Heart left ventricle (tissue), 16 donors: ENCODE measurements at regions not wholly inside any gene's neighbourhood (a gene's known extent, or its start where the extent isn't known, plus 50 kb on each side); places are given as distances from the start of the nearest gene placed in this dataset.

Source experiments
- ATAC-seq, 4 donors: fragments of 200-7000 bp; cut with Tn5 transposase; one replicate each; pipeline ENCODE4 v1.9.1; 2020 to 2022; ENCODE audit warnings: moderate library complexity in 4 of 4, mild to moderate bottlenecking in 3 of 4, moderate number of reproducible peaks in 1 of 4
- DNase-seq, 5 donors: peaks; one replicate each; pipeline ENCODE4 v3.0.0-alpha.2; 2020
- H3K27ac ChIP-seq, 12 donors: fragments of 200-600 bp; sonication (generic) in 4 of 12; one replicate each; pipeline versions ENCODE4 v1.5.0 to v1.8.0; 2016 to 2022; ENCODE audit warnings: mild to moderate bottlenecking in 2 of 12
- H3K27me3 ChIP-seq, 9 donors: fragments of 200-600 bp; sonication (generic) in 2 of 9; one replicate each; pipeline versions ENCODE4 v1.5.1 to v1.8.0; 2016 to 2022; ENCODE audit warnings: mild to moderate bottlenecking in 3 of 9
- H3K36me3 ChIP-seq, 9 donors: fragments of 200-600 bp; sonication (generic) in 2 of 9; one replicate each; pipeline versions ENCODE4 v1.5.0 to v1.8.0; 2018 to 2022; ENCODE audit warnings: mild to moderate bottlenecking in 2 of 9
- H3K4me1 ChIP-seq, 12 donors: fragments of 200-600 bp; sonication (generic) in 4 of 12; one replicate each; pipeline versions ENCODE4 v1.5.0 to v1.8.0; 2016 to 2022; ENCODE audit warnings: mild to moderate bottlenecking in 3 of 12
- H3K4me3 ChIP-seq, 12 donors: fragments of 200-600 bp; sonication (generic) in 4 of 12; one replicate each; pipeline versions ENCODE4 v1.5.0 to v1.8.0; 2017 to 2022; ENCODE audit warnings: mild to moderate bottlenecking in 9 of 12, moderate library complexity in 4 of 12
- H3K9me3 ChIP-seq, 12 donors: fragments of 200-600 bp; sonication (generic) in 4 of 12; one replicate each; pipeline versions ENCODE4 v1.5.0 to v1.8.0; 2016 to 2022; ENCODE audit warnings: mild to moderate bottlenecking in 1 of 12
- CTCF ChIP-seq, 12 donors: fragments of 200-600 bp; sonication (generic) in 4 of 12; IDR thresholded peaks; one replicate each; pipeline versions ENCODE4 v1.5.0 to v1.8.0; 2018 to 2022; ENCODE audit warnings: antibody characterized with exemption in 12 of 12, mild to moderate bottlenecking in 5 of 12
- POLR2A ChIP-seq, 2 donors: fragments of 450-650 bp; IDR thresholded peaks; one replicate each; pipeline ENCODE4 v1.6.1; 2017; ENCODE audit warnings: antibody characterized with exemption in 2 of 2, mild to moderate bottlenecking in 2 of 2, moderate library complexity in 2 of 2
- WGBS, 4 donors: extraction: QIAGEN DNeasy Blood & Tissue Kit in 2 of 4; methylation state at CpG; one replicate each; pipeline versions ENCODE4 v1.1.5 to v1.1.7; 2013 to 2018; 5-methylcytosine and 5-hydroxymethylcytosine counted together
- intact Hi-C, 10 donors: fragments of 100-400 bp; cut with DNase I; formaldehyde crosslinking; loops; one replicate each; pipeline versions ENCODE4 v1.11.1 to v1.14.2; 2022
- donor health status: ischemic (EF 13 %, LVEDD 7.1; RV severe dilation, severe dysfunction).
- donor health status: healthy with polysubstance abuse.
- donor health status: DM: no; HTN: yes; CAD: no.
- donor health status: DM: no; HTN: no; CAD: no.
- donor health status: ischemic (EF 25% LVEDD 6.9; RV normal size, moderate dysfunction).
- donor health status: ischemic (EF 25% LVEDD 5.7; RV mildly dilated, moderate dysfunction).
- donor health status: healthy.
- donor health status: DM: yes; HTN: yes; CAD: no.
- donor health status: ischemic (EF 35%, LVEDD 5.7; RV mildly dilated, moderate dysfunction).
- donor health status: nonischemic (EF 11% LVEDD 7.7; RV severe dilation, severe dysfunction).
- donor health status: DM: yes; HTN: yes; CAD: no.
- donor health status: PGD.
- donor health status: ischemic (EF 29% LVEDD 5.4; RV normal size, mild dysfunction).
- donor health status: nonischemic (EF 23%, LVEDD 6.1; RV moderate dilation, normal function).

- Histone ChIP-seq H3K36me3 (no peaks in the 10 kb centered on the region), H3K4me1 (peaks cover 0 to 9% (median 2%) of the 10 kb centered on the region in 12 donors), H3K4me3 (no peak overlapping the region), H3K27me3 (no peaks in the 10 kb centered on the region), H3K9me3 (no peaks in the 10 kb centered on the region), H3K27ac (no peak overlapping the region)
- intact Hi-C loops, result loop anchor here in 8 of 10 donors (5.0 to 10.0 kb wide), 11 partner anchors 76 to 1716 kb away; no protein-coding TSS in a partner anchor
- 79 to 95% (median 91%) methylated on average over 6 of the region's 6 CpGs for WGBS, 4 donors
- TF ChIP-seq POLR2A (IDR thresholded peaks at IDR 0.05) (no peak), CTCF (IDR thresholded peaks at IDR 0.05) (no peak)
- ATAC-seq (no peak), DNase-seq (no peak)
Measured at GRCh38 chr5:68960961-68961360, 132.9 kb upstream of the SLC30A5 start.

GRCh38 chr5:68961762-68962161 is 132.1 kb upstream of the SLC30A5 start:
- no peaks in the 10 kb centered on the region for H3K36me3 ChIP-seq
- intact Hi-C loops, result loop anchor here (2.0 to 10.0 kb wide), 15 partner anchors 77 to 1717 kb away; no protein-coding TSS in a partner anchor
- H3K27ac ChIP-seq, result no peak overlapping the region
- H3K9me3 ChIP-seq, result no peaks in the 10 kb centered on the region
- ATAC-seq (no peak), DNase-seq (no peak)
- TF ChIP-seq CTCF (IDR thresholded peaks at IDR 0.05) (no peak), POLR2A (IDR thresholded peaks at IDR 0.05) (no peak)
- H3K27me3 ChIP-seq, result no peaks in the 10 kb centered on the region
- peaks cover 0 to 9% (median 2%) of the 10 kb centered on the region in 12 donors for H3K4me1 ChIP-seq
- WGBS, 4 donors, result 73 to 88% (median 84%) methylated on average over 5 of the region's 5 CpGs
- no peak overlapping the region for H3K4me3 ChIP-seq

GRCh38 chr5:68962757-68963484 is 130.9 kb upstream of the SLC30A5 start:
- no peaks in the 10 kb centered on the region for H3K36me3 ChIP-seq
- DNase-seq (peak in 4 of 5 donors; percentile 60 to 71 (median 63)), ATAC-seq (peak; percentile 83 to 92 (median 88))
- H3K27ac ChIP-seq, result peak overlapping the region in 5 of 12 donors; percentile 0 to 38 (median 15)
- intact Hi-C loops, result loop anchor here (1.0 to 10.0 kb wide), 16 partner anchors 78 to 1718 kb away; no protein-coding TSS in a partner anchor
- no peaks in the 10 kb centered on the region for H3K9me3 ChIP-seq
- peak overlapping the region in 1 of 12 donors; percentile 10 for H3K4me3 ChIP-seq
- H3K4me1 ChIP-seq, result peaks cover 0 to 9% (median 0%) of the 10 kb centered on the region in 12 donors
- no peaks in the 10 kb centered on the region for H3K27me3 ChIP-seq
- TF ChIP-seq CTCF (IDR thresholded peaks at IDR 0.05) (peak; percentile 71 to 92 (median 82)), POLR2A (IDR thresholded peaks at IDR 0.05) (no peak)
- 33 to 34% (median 34%) methylated on average over 16 of the region's 16 CpGs for WGBS, 4 donors

- ATAC-seq, result no peak
- Histone ChIP-seq H3K4me1 (peaks cover 0 to 9% (median 0%) of the 10 kb centered on the region in 12 donors), H3K36me3 (no peaks in the 10 kb centered on the region), H3K4me3 (no peak overlapping the region), H3K9me3 (no peaks in the 10 kb centered on the region), H3K27me3 (no peaks in the 10 kb centered on the region), H3K27ac (no peak overlapping the region)
- intact Hi-C loops, result loop anchor here in 8 of 10 donors (5.0 to 10.0 kb wide), 11 partner anchors 80 to 1720 kb away; no protein-coding TSS in a partner anchor
- no peak for DNase-seq
- 71 to 81% (median 77%) methylated on average over 3 of the region's 3 CpGs for WGBS, 4 donors
- no peak for TF ChIP-seq CTCF (IDR thresholded peaks at IDR 0.05)
- no peak for TF ChIP-seq POLR2A (IDR thresholded peaks at IDR 0.05)
Measured at GRCh38 chr5:68964679-68965078, 129.1 kb upstream of the SLC30A5 start.
